Epithelial cell of esophagus (primary cell): ENCODE measurements at regions not wholly inside any gene's neighbourhood (a gene's known extent, or its start where the extent isn't known, plus 50 kb on each side); places are given as distances from the start of the nearest gene placed in this dataset.
"Not testable (repeated sequence)": the region's sequence is repeated elsewhere in the genome, so short reads cannot be mapped to it uniquely, and the experiment has no call there.

Experiments used
- DNase-seq: peaks from one replicate; pipeline ENCODE4 v3.0.0; 2010; ENCODE audit warnings: low read depth
- H3K4me3 ChIP-seq: 2 replicates; pipeline ENCODE4 v1.5.1; 2011; ENCODE audit warnings: mild to moderate bottlenecking, low read length, control low read depth
- TF ChIP-seq, protein P1 (sequence below): IDR thresholded peaks from 2 replicates; pipeline ENCODE4 v1.5.1; 2011; ENCODE audit warnings: low read depth, mild to moderate bottlenecking, low read length, control low read depth, inconsistent platforms; ENCODE audit not compliant: insufficient read depth; ENCODE audit errors: missing control alignments

DNA sequence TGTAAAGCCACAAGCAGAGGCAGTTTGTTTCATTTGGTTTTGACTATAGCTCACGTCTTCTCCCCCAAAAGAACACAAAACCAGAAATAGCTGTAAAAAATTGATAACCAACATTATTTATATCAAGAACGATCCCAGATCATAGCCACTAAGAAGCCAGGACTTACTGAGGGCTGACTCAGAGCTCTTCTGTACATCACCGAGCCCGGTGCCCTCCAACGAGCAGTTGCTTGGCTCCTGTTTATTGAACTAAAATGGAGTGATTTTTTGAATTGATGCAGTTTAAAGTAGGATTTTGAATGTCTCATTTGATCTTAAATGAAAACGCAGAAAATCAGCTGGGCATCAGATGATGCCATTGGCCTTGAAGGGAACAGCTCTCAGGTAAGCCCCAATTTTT lies 343.3 kb downstream of the INSIG2 start:
- no peak for DNase-seq
- no peak overlapping the region for H3K4me3 ChIP-seq
- TF ChIP-seq, protein P1, sequence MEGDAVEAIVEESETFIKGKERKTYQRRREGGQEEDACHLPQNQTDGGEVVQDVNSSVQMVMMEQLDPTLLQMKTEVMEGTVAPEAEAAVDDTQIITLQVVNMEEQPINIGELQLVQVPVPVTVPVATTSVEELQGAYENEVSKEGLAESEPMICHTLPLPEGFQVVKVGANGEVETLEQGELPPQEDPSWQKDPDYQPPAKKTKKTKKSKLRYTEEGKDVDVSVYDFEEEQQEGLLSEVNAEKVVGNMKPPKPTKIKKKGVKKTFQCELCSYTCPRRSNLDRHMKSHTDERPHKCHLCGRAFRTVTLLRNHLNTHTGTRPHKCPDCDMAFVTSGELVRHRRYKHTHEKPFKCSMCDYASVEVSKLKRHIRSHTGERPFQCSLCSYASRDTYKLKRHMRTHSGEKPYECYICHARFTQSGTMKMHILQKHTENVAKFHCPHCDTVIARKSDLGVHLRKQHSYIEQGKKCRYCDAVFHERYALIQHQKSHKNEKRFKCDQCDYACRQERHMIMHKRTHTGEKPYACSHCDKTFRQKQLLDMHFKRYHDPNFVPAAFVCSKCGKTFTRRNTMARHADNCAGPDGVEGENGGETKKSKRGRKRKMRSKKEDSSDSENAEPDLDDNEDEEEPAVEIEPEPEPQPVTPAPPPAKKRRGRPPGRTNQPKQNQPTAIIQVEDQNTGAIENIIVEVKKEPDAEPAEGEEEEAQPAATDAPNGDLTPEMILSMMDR, result no peak

DNA sequence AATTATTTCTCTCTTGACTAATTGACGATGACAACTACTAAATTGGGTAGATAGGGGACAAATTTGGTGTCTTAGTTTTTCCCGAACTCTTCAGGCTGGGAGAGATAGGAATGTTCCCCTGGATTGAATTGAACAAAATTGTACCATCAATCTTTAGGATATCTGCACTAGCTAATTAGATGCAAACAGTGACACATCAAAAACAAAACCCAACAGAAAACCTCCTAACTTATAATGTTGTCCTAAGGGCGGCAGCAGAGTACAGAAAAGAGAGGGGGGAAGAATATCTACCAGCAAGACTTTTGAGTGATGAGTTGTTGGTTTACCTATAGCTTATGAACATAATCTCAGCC lies 342.9 kb downstream of the INSIG2 start:
- H3K4me3 ChIP-seq, result no peak overlapping the region
- TF ChIP-seq, protein P1, result no peak
- DNase-seq, result peak; percentile 22

DNA sequence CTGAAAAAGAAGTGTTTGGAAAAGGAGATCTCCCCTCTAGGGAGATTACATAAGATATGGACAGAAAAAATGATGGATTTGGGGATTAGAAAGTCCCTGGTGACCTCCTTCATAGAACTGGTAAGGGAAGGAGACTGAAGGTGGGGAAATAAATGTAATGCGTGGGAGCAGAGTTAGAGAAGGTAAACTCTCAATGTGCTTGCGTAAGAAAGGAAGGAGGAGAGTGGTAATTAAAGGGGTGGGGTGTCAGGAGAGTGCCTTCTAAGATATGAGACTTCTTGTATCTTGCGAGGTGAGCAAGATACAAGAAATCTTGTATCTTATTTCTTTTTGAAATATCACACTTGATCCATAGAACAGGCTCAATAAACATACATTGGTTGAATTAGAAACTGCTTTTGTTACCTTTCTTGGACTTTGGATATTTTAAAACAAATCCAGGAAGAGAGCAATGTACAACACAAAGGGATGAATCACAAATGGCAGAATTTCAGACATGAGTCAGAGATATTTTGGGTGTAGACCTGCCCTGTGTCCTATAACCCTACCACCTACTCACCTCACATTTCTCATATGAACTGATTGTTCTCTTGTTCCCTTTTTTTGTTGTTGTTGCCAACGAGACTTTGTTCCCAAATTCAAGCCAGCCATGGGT lies 342.4 kb downstream of the INSIG2 start:
- TF ChIP-seq, protein P1, result no peak
- no peak overlapping the region for H3K4me3 ChIP-seq
- peak; percentile 72 for DNase-seq

DNA sequence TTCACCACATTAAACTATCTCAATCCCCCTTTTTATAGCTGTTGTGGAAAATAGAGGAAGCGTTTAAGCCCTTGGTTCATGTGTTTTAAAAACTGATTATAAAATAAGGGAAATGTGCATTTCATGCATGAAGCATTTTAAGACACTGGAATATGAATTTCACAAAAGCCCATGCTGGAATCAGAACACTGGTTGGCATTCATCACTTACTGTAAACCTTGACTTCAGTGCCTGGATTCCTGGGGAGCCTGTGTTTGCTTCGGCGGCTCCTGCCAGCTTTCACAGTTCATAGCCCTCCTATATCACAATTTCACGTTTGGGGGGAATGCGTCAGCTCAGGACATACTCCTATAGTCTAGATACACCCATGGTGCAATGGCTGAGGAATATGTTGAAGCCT lies 336.9 kb downstream of the INSIG2 start:
- no peak overlapping the region for H3K4me3 ChIP-seq
- no peak for DNase-seq
- TF ChIP-seq, protein P1, result no peak

DNA sequence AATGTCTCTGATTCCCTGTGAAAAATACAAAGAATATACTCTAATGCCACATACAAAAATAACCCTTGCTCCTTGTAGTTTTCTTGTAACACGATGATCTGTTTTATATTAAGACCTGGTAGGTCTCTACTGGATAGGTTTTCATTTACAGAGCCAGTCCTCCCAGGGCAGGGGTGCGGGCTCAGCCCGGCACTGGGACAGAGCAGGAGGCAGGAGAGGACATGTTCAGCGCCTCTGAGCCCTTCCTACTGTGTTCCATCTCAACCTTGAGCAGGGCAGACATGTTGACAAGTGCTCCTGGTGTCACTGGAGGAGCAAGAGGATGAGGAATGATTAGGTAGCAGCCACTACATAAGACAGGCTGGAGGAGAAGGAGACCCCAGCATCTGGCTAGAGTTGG lies 335.5 kb downstream of the INSIG2 start:
- no peak overlapping the region for H3K4me3 ChIP-seq
- TF ChIP-seq, protein P1, result no peak
- DNase-seq, result no peak

DNA sequence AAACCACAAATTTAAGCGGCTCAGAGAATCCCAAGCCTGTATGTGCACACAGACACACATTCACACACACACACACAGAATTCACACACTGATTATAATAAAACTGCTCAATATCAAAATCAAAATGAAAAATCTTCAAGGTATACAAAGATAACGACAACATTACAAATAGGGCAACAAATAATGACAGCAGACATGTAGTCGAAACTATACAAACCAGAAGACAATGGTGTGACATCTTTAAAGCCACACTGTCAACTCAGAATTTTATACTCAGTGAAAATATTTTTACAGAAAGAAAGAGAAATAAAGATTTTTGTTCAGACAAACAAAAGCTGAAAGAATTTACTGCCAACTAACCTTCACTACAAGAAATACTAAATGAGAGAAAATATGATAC lies 333.4 kb downstream of the INSIG2 start:
- TF ChIP-seq, protein P1, result no peak
- H3K4me3 ChIP-seq, result no peak overlapping the region
- no peak for DNase-seq

DNA sequence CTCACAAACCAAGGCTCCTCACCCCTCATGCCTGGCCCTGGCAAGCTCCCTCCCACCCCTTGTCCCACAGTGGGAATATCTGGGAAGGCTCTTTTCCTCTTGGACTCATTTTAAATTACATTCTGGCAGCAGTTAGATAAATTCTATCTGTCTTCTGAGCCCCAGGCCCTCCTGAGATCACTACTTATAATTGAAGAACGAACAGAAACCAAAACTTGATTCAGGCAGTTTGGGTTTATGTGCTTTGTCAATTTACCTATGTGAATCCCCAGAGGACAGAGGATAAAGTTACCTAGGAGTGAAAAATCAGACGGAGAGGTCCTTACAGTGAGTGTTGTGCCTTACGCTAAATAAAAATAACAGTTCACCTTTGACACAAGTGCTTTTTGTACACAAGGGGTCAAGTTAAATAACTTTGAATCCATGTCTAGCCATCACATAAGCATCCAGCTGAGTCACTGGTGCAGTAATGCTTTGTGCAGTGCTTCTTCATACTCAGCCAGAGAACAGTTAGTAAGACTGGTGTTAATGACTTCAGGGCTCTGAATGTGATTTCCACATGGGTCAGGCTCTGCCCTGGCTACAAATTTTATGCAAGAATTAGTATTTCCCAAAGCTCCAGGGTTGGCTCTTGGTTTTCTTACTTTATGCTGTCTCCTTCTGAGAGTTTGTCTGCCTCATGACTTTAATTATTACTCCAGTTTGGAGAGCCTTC lies 329.3 kb downstream of the INSIG2 start:
- peak; percentile 74 for DNase-seq
- no peak overlapping the region for H3K4me3 ChIP-seq
- TF ChIP-seq, protein P1, result no peak

DNA sequence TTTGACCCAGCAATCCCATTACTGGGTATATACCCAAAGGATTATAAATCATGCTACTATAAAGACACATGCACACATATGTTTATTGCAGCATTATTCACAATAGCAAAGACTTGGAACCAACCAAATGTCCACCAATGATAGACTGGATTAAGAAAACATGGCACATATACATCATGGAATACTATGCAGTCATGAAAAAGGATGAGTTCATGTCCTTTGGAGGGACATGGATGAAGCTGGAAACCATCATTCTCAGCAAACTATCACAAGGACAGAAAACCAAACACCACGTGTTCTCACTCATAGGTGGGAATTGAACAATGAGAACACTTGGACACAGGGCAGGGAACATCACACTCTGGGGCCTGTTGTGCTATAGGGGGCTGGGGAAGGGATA lies 326.9 kb downstream of the INSIG2 start:
- not testable (repeated sequence) for DNase-seq, H3K4me3 ChIP-seq
